ENCODE measurements at regions not wholly inside any gene's neighbourhood (a gene's known extent, or its start where the extent isn't known, plus 50 kb on each side); places are given as distances from the start of the nearest gene placed in this dataset.

GRCh38 chrX:40175511-40176350, 78.0 kb upstream of the BCOR start:
- no peak for DNase-seq

GRCh38 chrX:40174854-40175510, 77.2 kb upstream of the BCOR start:
- DNase-seq, result no peak

GRCh38 chrX:40174001-40174853, 76.5 kb upstream of the BCOR start:
- no peak for DNase-seq

- no peak for DNase-seq
Measured at GRCh38 chrX:40173143-40174000, 75.6 kb upstream of the BCOR start.

GRCh38 chrX:40172401-40173142, 74.8 kb upstream of the BCOR start:
- DNase-seq, result no peak

GRCh38 chrX:40171513-40172400, 74.0 kb upstream of the BCOR start:
- DNase-seq, result no peak

- DNase-seq, result no peak
Measured at GRCh38 chrX:40170830-40171512, 73.2 kb upstream of the BCOR start.

- no peak for DNase-seq
Measured at GRCh38 chrX:40169193-40170101, 71.7 kb upstream of the BCOR start.

GRCh38 chrX:40168480-40169011, 70.8 kb upstream of the BCOR start:
- no peak for DNase-seq

GRCh38 chrX:40167850-40168479, 70.2 kb upstream of the BCOR start:
- no peak for DNase-seq

- DNase-seq, result no peak
Measured at GRCh38 chrX:40167233-40167849, 69.6 kb upstream of the BCOR start.

GRCh38 chrX:40166582-40166981, 68.8 kb upstream of the BCOR start:
- no peak for DNase-seq

- DNase-seq, result no peak
Measured at GRCh38 chrX:40165861-40166260, 68.1 kb upstream of the BCOR start.

- no peak for DNase-seq
Measured at GRCh38 chrX:40165206-40165605, 67.4 kb upstream of the BCOR start.

- no peak for DNase-seq
Measured at GRCh38 chrX:40164751-40165150, 67.0 kb upstream of the BCOR start.

- DNase-seq, result no peak
Measured at GRCh38 chrX:40158036-40158706, 60.4 kb upstream of the BCOR start.
